ENCODE measurements at regions not wholly inside any gene's neighbourhood (a gene's known extent, or its start where the extent isn't known, plus 50 kb on each side); places are given as distances from the start of the nearest gene placed in this dataset.

DNA sequence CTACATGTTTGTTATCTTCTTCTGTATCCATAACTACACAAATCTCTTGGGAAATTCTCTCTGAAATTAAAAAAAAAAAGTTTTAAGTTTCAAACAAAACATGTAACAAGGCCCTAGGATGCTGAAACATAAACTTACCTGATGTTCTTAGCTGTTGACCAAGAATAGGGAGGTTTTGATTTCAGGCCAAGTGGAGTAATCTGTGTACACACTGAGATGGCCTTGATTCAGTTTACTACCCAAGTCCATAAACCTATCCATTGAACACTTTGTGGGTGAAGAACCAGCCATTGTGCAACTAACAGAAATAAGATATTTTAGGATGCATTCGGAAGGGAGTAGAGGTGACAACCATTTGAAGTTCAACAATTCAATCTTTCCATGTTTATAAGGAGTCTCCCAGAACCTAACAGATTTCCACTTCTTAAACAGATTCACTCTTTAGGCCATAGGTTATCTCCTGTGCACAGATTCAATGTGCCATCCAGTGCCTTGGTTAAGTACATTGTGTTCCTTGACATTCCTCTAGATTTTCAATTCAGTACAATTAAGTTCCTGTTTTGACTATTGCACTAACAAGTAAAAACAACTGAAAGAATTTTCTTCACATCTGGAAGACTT, 143.1 kb downstream of the CRPPA start:
- Histone ChIP-seq H3K36me3 (ENCODE audit: control insufficient read depth, insufficient read depth, low read length) (no peaks in the 10 kb centered on the region), H3K4me3 (ENCODE audit: low read depth, low read length) (no peak overlapping the region), H3K27me3 (ENCODE audit: control insufficient read depth, insufficient read depth, low read length) (no peaks in the 10 kb centered on the region)
- no peak for DNase-seq (ENCODE audit: low read depth)
- no peak for TF ChIP-seq CTCF (IDR thresholded peaks at IDR 0.05; ENCODE audit: insufficient read depth, low read depth, low read length)
- ChIA-PET CTCF (interaction anchor here (0.7 kb wide), 1 partner anchor 525 kb away, joined by 3 read pairs; no protein-coding TSS in a partner anchor), POLR2A (no interaction called here)

DNA sequence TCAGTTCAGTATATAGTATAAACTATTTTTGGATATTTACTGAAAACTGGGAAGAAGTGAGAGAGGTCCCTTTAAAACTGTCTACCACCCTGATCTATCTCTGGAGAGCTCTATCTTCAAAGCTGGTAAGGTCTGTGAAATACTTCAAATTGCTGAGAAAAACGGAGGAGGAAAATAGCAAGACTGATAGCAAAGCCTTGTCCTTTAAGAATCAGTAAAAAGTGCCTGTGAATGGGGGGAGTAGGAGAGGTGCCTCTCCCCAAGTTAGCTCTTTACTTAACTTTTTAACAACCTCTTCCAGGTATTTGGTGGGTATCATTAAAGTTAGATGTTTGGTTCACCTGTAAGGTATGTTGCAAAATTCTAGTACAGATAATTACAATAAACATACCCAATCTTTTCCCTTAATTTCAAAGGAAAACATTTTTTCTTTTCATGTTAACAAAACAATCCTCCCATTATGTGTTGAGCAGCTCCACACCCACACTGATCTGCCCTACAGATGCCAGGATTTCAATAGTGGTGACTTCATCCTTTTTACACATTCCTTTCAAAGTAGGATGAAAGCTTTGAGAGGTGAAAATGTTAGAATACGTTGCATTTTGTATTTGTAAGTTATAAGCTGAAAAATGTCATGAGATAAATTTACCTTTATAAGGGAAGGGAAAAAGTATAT, 149.2 kb downstream of the CRPPA start:
- ChIA-PET POLR2A (no interaction called here), CTCF (interaction anchor here (1.1 kb wide), 1 partner anchor 293 kb away, joined by 3 read pairs; no protein-coding TSS in a partner anchor)
- TF ChIP-seq CTCF (IDR thresholded peaks at IDR 0.05; ENCODE audit: insufficient read depth, low read depth, low read length), result no peak
- no peak for DNase-seq (ENCODE audit: low read depth)
- no peaks in the 10 kb centered on the region for H3K36me3 ChIP-seq (ENCODE audit: control insufficient read depth, insufficient read depth, low read length)
- no peak overlapping the region for H3K4me3 ChIP-seq (ENCODE audit: low read depth, low read length)
- no peaks in the 10 kb centered on the region for H3K27me3 ChIP-seq (ENCODE audit: control insufficient read depth, insufficient read depth, low read length)

- H3K36me3 ChIP-seq (ENCODE audit: control insufficient read depth, insufficient read depth, low read length), result no peaks in the 10 kb centered on the region
- ChIA-PET CTCF (interaction anchor here (1.1 kb wide), 1 partner anchor 293 kb away, joined by 3 read pairs; no protein-coding TSS in a partner anchor), POLR2A (no interaction called here)
- TF ChIP-seq CTCF (IDR thresholded peaks at IDR 0.05; ENCODE audit: insufficient read depth, low read depth, low read length), result no peak
- DNase-seq (ENCODE audit: low read depth), result no peak
- H3K4me3 ChIP-seq (ENCODE audit: low read depth, low read length), result no peak overlapping the region
- H3K27me3 ChIP-seq (ENCODE audit: control insufficient read depth, insufficient read depth, low read length), result no peaks in the 10 kb centered on the region
These were observed 149.9 kb downstream of the CRPPA start for GRCh38 chr7:16271355-16271915.

GRCh38 chr7:16270844-16271243, 150.5 kb downstream of the CRPPA start:
- POLR2A ChIA-PET, result no interaction called here
- Histone ChIP-seq H3K36me3 (ENCODE audit: control insufficient read depth, insufficient read depth, low read length) (no peaks in the 10 kb centered on the region), H3K27me3 (ENCODE audit: control insufficient read depth, insufficient read depth, low read length) (no peaks in the 10 kb centered on the region), H3K4me3 (ENCODE audit: low read depth, low read length) (no peak overlapping the region)
- CTCF ChIA-PET, result interaction anchor here (1.1 kb wide), 1 partner anchor 294 kb away, joined by 3 read pairs; no protein-coding TSS in a partner anchor
- no peak for DNase-seq (ENCODE audit: low read depth)
- no peak for TF ChIP-seq CTCF (IDR thresholded peaks at IDR 0.05; ENCODE audit: insufficient read depth, low read depth, low read length)
